ENCODE measurements at regions not wholly inside any gene's neighbourhood (a gene's known extent, or its start where the extent isn't known, plus 50 kb on each side); places are given as distances from the start of the nearest gene placed in this dataset.

DNA sequence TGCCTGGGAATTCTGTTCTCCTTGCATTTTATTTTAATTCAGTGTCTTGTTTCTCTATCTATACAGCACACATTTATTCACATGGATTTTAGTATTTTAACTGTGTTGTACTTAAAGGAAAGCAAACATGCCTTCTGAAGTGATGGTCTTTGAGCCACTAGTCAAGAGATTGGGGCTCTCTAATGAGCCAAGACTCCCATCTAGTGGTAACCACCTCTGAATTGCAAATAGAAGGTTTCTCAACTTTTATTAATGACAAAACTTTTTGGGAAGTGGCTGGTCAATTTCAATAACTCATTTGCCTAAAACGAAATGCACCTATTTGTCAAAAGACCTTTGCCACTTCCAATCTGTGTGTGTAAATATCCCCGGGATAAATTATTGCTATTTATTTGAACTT is 199.6 kb downstream of the LTN1 start:
- H3K4me1 ChIP-seq (ENCODE audit: insufficient read depth, low read length, poor library complexity, severe bottlenecking) = no peaks in the 10 kb centered on the region
- no peaks in the 10 kb centered on the region for H3K27me3 ChIP-seq (ENCODE audit: insufficient read depth, low read length, poor library complexity, severe bottlenecking)
- no peaks in the 10 kb centered on the region for H3F3A ChIP-seq (ENCODE audit: low read depth)
- 0 out of 2 replicates have a peak, but pooled peaks cover 3% of the 10 kb centered on the region for H3K9me3 ChIP-seq (ENCODE audit: insufficient read depth, low read depth, low read length)
- H2AFZ ChIP-seq (ENCODE audit: low read length) = no peak overlapping the region
- H4K20me1 ChIP-seq (ENCODE audit: insufficient read depth, low read length, poor library complexity, severe bottlenecking) = no peaks in the 10 kb centered on the region
- H3K9ac ChIP-seq (ENCODE audit: low read depth, low read length, poor library complexity, severe bottlenecking) = no peak overlapping the region
- no peaks in the 10 kb centered on the region for H3K79me2 ChIP-seq (ENCODE audit: insufficient read depth, low read length)
- TF ChIP-seq, protein P1, sequence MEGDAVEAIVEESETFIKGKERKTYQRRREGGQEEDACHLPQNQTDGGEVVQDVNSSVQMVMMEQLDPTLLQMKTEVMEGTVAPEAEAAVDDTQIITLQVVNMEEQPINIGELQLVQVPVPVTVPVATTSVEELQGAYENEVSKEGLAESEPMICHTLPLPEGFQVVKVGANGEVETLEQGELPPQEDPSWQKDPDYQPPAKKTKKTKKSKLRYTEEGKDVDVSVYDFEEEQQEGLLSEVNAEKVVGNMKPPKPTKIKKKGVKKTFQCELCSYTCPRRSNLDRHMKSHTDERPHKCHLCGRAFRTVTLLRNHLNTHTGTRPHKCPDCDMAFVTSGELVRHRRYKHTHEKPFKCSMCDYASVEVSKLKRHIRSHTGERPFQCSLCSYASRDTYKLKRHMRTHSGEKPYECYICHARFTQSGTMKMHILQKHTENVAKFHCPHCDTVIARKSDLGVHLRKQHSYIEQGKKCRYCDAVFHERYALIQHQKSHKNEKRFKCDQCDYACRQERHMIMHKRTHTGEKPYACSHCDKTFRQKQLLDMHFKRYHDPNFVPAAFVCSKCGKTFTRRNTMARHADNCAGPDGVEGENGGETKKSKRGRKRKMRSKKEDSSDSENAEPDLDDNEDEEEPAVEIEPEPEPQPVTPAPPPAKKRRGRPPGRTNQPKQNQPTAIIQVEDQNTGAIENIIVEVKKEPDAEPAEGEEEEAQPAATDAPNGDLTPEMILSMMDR (conservative IDR thresholded peaks at IDR 0.05; ENCODE audit: low read length) = peak; percentile 12; the same call in 1 of the 2 replicates
- TF ChIP-seq EZH2phosphoT487 (IDR thresholded peaks at IDR 0.05; ENCODE audit: borderline replicate concordance) = no peak
- H3K4me3 ChIP-seq (ENCODE audit: low read length, poor library complexity, severe bottlenecking) = no peak overlapping the region
- H3K4me2 ChIP-seq (ENCODE audit: low read depth, low read length, poor library complexity, severe bottlenecking) = no peak overlapping the region
- H3K9me2 ChIP-seq (replicated peaks; ENCODE audit: low read depth, low read length) = no peaks in the 10 kb centered on the region
- no peaks in the 10 kb centered on the region for H3K36me3 ChIP-seq (ENCODE audit: insufficient read depth, low read length)

- H3K4me1 ChIP-seq (ENCODE audit: insufficient read depth, low read length, poor library complexity, severe bottlenecking) = no peaks in the 10 kb centered on the region
- TF ChIP-seq, protein P1 (conservative IDR thresholded peaks at IDR 0.05; ENCODE audit: low read length) = no peak
- no peak for TF ChIP-seq EZH2phosphoT487 (IDR thresholded peaks at IDR 0.05; ENCODE audit: borderline replicate concordance)
- no peak overlapping the region for H3K4me3 ChIP-seq (ENCODE audit: low read length, poor library complexity, severe bottlenecking)
- no peaks in the 10 kb centered on the region for H3F3A ChIP-seq (ENCODE audit: low read depth)
- H3K9me3 ChIP-seq (ENCODE audit: insufficient read depth, low read depth, low read length) = no peaks in the 10 kb centered on the region
- H4K20me1 ChIP-seq (ENCODE audit: insufficient read depth, low read length, poor library complexity, severe bottlenecking) = no peaks in the 10 kb centered on the region
- H3K9me2 ChIP-seq (replicated peaks; ENCODE audit: low read depth, low read length) = no peaks in the 10 kb centered on the region
- no peak overlapping the region for H3K9ac ChIP-seq (ENCODE audit: low read depth, low read length, poor library complexity, severe bottlenecking)
- no peaks in the 10 kb centered on the region for H3K79me2 ChIP-seq (ENCODE audit: insufficient read depth, low read length)
- H3K27me3 ChIP-seq (ENCODE audit: insufficient read depth, low read length, poor library complexity, severe bottlenecking) = no peaks in the 10 kb centered on the region
- H2AFZ ChIP-seq (ENCODE audit: low read length) = no peak overlapping the region
- no peaks in the 10 kb centered on the region for H3K36me3 ChIP-seq (ENCODE audit: insufficient read depth, low read length)
- no peak overlapping the region for H3K4me2 ChIP-seq (ENCODE audit: low read depth, low read length, poor library complexity, severe bottlenecking)
Observed at GRCh38 chr21:28791595-28792282, 200.9 kb downstream of the LTN1 start.

DNA sequence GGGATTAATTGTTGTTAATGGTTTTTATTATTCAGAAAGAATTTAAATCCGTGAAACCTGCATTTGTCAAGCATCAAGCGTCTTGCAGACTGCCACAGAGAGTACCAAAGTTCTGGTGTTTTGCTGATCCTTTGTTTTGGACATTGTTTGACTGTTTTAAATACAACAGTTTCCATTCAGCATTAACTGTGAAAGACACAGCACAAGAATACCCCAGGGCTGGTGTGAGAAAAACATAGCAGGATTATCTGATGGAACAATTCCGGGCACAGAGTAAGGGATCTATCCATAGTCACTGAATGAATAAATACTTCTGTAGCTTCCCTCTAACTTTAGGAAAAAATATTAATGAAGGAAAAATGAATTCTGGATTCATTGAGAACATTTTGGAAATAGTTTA is 202.3 kb downstream of the LTN1 start:
- Histone ChIP-seq H3K4me3 (ENCODE audit: low read length, poor library complexity, severe bottlenecking) (no peak overlapping the region), H3K4me1 (ENCODE audit: insufficient read depth, low read length, poor library complexity, severe bottlenecking) (no peaks in the 10 kb centered on the region), H3K9me2 (replicated peaks; ENCODE audit: low read depth, low read length) (no peaks in the 10 kb centered on the region), H3K36me3 (ENCODE audit: insufficient read depth, low read length) (no peaks in the 10 kb centered on the region), H3K27me3 (ENCODE audit: insufficient read depth, low read length, poor library complexity, severe bottlenecking) (no peaks in the 10 kb centered on the region), H2AFZ (ENCODE audit: low read length) (no peak overlapping the region), H3F3A (ENCODE audit: low read depth) (no peaks in the 10 kb centered on the region), H4K20me1 (ENCODE audit: insufficient read depth, low read length, poor library complexity, severe bottlenecking) (no peaks in the 10 kb centered on the region), H3K79me2 (ENCODE audit: insufficient read depth, low read length) (no peaks in the 10 kb centered on the region), H3K9ac (ENCODE audit: low read depth, low read length, poor library complexity, severe bottlenecking) (no peak overlapping the region), H3K4me2 (ENCODE audit: low read depth, low read length, poor library complexity, severe bottlenecking) (no peak overlapping the region), H3K9me3 (ENCODE audit: insufficient read depth, low read depth, low read length) (no peaks in the 10 kb centered on the region)
- TF ChIP-seq, protein P1 (conservative IDR thresholded peaks at IDR 0.05; ENCODE audit: low read length) = no peak
- no peak for TF ChIP-seq EZH2phosphoT487 (IDR thresholded peaks at IDR 0.05; ENCODE audit: borderline replicate concordance)

Measured in Loucy (cell line).